ENCODE measurements at regions not wholly inside any gene's neighbourhood (a gene's known extent, or its start where the extent isn't known, plus 50 kb on each side); places are given as distances from the start of the nearest gene placed in this dataset.

GRCh38 chr4:162285753-162286152 lies 122.0 kb upstream of the FSTL5 start:
- TF ChIP-seq CTCF (IDR thresholded peaks at IDR 0.05) = no peak
- TF ChIP-seq POLR2A (IDR thresholded peaks at IDR 0.05) = no peak
